ENCODE measurements at regions not wholly inside any gene's neighbourhood (a gene's known extent, or its start where the extent isn't known, plus 50 kb on each side); places are given as distances from the start of the nearest gene placed in this dataset.

GRCh38 chr2:82896117-82896516, 1563.0 kb downstream of the SUCLG1 start:
- intact Hi-C loops (cut with DNase I) = no loop called here
- Histone ChIP-seq H3K4me1 (ENCODE audit: control insufficient read depth in 2 of 3, insufficient read depth in 2 of 3, low read depth in 1 of 3, low read length in 3 of 3) (no peaks in the 10 kb centered on the region), H3K4me3 (ENCODE audit: low read length in 3 of 3) (no peak overlapping the region), H3K36me3 (ENCODE audit: control insufficient read depth in 2 of 3, insufficient read depth in 3 of 3, low read length in 3 of 3) (no peaks in the 10 kb centered on the region), H3K27me3 (ENCODE audit: control insufficient read depth, insufficient read depth, low read length) (no peaks in the 10 kb centered on the region), H3K27ac (ENCODE audit: low read depth in 2 of 2, low read length in 2 of 2) (no peak overlapping the region), H3K9ac (ENCODE audit: low read length in 3 of 3) (no peak overlapping the region), H3K9me3 (ENCODE audit: control insufficient read depth in 2 of 3, insufficient read depth in 1 of 3, low read length in 3 of 3) (no peaks in the 10 kb centered on the region)
- TF ChIP-seq CTCF (IDR thresholded peaks at IDR 0.05; ENCODE audit: borderline replicate concordance, extremely low read depth, insufficient read depth) = no peak
- FAIRE-seq (no peak), DNase-seq (no peak)

DNA sequence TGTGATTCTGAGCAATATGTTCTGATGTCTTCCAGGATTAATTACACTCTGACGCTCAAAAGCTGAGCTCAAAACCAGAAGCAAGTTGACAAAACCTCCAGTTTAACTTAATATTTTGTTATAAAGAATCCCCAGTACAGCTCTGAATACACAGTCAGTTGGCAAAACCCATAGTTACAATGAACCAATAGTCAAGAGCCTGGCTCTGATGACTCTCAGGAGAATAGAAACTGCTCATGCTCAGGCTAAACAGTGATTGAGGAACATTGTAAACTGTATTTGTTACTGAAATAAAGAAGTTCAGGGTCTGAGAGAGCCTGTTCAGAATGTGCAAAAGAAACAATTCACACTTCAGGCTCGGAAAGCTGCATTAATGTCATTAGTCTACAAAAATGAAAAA, 1565.9 kb downstream of the SUCLG1 start:
- no peak for DNase-seq
- H3K27ac ChIP-seq (ENCODE audit: low read depth in 2 of 2, low read length in 2 of 2) = no peak overlapping the region
- no peaks in the 10 kb centered on the region for H3K27me3 ChIP-seq (ENCODE audit: control insufficient read depth, insufficient read depth, low read length)
- no peaks in the 10 kb centered on the region for H3K36me3 ChIP-seq (ENCODE audit: control insufficient read depth in 2 of 3, insufficient read depth in 3 of 3, low read length in 3 of 3)
- TF ChIP-seq CTCF (IDR thresholded peaks at IDR 0.05; ENCODE audit: borderline replicate concordance, extremely low read depth, insufficient read depth) = no peak
- H3K4me3 ChIP-seq (ENCODE audit: low read length in 3 of 3) = no peak overlapping the region
- H3K9me3 ChIP-seq (ENCODE audit: control insufficient read depth in 2 of 3, insufficient read depth in 1 of 3, low read length in 3 of 3) = no peaks in the 10 kb centered on the region
- no peak overlapping the region for H3K9ac ChIP-seq (ENCODE audit: low read length in 3 of 3)
- intact Hi-C loops (cut with DNase I) = no loop called here
- no peaks in the 10 kb centered on the region for H3K4me1 ChIP-seq (ENCODE audit: control insufficient read depth in 2 of 3, insufficient read depth in 2 of 3, low read depth in 1 of 3, low read length in 3 of 3)
- FAIRE-seq = no peak

DNA sequence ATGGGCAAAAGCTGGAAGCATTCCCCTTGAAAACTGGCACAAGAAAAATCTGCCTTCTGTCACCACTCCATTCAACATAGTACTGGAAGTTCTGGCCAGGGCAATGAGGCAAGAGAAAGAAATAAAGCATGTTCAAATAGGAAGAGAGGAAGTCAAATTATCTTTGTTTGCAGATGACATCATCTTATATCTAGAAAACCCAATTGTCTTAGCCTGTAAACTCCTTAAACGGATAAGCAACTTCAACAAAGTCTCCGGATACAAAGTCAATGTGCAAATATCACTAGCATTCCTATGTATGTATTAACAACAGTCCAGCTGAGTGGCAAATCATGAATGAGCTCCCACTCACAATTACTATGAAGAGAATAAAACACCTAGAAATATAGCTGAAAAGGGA, 1579.3 kb downstream of the SUCLG1 start:
- FAIRE-seq = no peak
- no peak for DNase-seq

More for the DNA sequence above, 1579.3 kb downstream of the SUCLG1 start:
- Histone ChIP-seq H3K4me1 (ENCODE audit: control insufficient read depth in 2 of 3, insufficient read depth in 2 of 3, low read depth in 1 of 3, low read length in 3 of 3) (no peaks in the 10 kb centered on the region), H3K27ac (ENCODE audit: low read depth in 2 of 2, low read length in 2 of 2) (no peak overlapping the region), H3K27me3 (ENCODE audit: control insufficient read depth, insufficient read depth, low read length) (no peaks in the 10 kb centered on the region), H3K4me3 (ENCODE audit: low read length in 3 of 3) (no peak overlapping the region), H3K9me3 (ENCODE audit: control insufficient read depth in 2 of 3, insufficient read depth in 1 of 3, low read length in 3 of 3) (no peaks in the 10 kb centered on the region), H3K36me3 (ENCODE audit: control insufficient read depth in 2 of 3, insufficient read depth in 3 of 3, low read length in 3 of 3) (no peaks in the 10 kb centered on the region), H3K9ac (ENCODE audit: low read length in 3 of 3) (no peak overlapping the region)
- TF ChIP-seq CTCF (IDR thresholded peaks at IDR 0.05; ENCODE audit: borderline replicate concordance, extremely low read depth, insufficient read depth) = no peak
- intact Hi-C loops (cut with DNase I) = no loop called here
